SH-SY5Y (cell line): ENCODE measurements at regions not wholly inside any gene's neighbourhood (a gene's known extent, or its start where the extent isn't known, plus 50 kb on each side); places are given as distances from the start of the nearest gene placed in this dataset.

ENCODE experiments used
- GATA2 ChIP-seq: IDR thresholded peaks from 2 replicates; pipeline ENCODE4 v1.6.1; 2011; ENCODE audit warnings: mild to moderate bottlenecking, low read depth, low read length
- GATA3 ChIP-seq: IDR thresholded peaks from 2 replicates; pipeline ENCODE4 v1.6.1; 2011; ENCODE audit warnings: low read depth, mild to moderate bottlenecking, low read length, moderate library complexity

DNA sequence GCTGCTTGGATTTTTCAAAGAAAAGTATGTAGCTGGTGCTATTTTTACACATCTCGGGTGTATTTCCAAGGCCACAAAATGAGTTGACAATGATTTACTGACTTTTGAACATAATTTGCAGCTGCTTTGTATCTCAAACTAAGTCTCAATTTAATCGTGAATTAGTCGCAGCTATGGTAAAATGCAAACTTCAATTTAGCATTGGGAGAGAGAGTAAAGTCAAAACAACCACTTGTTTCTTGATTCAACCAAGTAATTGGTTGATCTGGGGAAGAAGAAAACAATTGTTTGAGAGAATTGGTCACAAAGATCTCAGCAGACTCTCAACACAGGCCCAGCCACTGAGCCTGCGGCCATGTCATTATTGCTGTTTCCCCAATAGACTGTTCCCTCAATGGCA, 75.0 kb upstream of the DYRK2 start:
- TF ChIP-seq GATA2 (no peak), GATA3 (no peak)
